ENCODE measurements at regions not wholly inside any gene's neighbourhood (a gene's known extent, or its start where the extent isn't known, plus 50 kb on each side); places are given as distances from the start of the nearest gene placed in this dataset.

DNA sequence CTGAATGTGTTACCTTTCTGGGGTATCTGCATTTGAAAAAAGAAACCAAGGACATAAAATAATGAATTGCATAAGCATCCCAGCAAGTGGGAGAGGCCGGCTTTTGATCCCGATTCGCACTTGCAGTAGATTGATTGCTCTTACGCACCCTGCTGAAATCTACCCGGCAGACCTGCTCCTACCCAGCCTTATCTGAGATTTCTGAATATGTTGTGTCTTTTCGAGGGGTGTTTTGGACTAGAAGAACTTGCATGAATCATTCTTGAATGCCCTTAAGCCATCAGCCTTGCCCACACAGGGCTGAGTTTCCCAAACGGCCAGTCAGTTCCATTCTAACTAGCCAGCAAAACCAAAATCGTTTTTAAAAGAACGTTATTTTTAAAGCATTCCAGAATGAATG is 174.4 kb upstream of the BCOR start:
- no peak overlapping the region for H3K27ac ChIP-seq (ENCODE audit: insufficient read depth, low read depth, low read length)
- no peaks in the 10 kb centered on the region for H3K9me1 ChIP-seq (replicated peaks; ENCODE audit: control insufficient read depth, extremely low read depth, insufficient read depth, low read length)
- no peak for DNase-seq (ENCODE audit: low read depth, low spot score)
- no peaks in the 10 kb centered on the region for H3K36me3 ChIP-seq (ENCODE audit: control insufficient read depth in 2 of 2, extremely low read depth in 1 of 2, insufficient read depth in 2 of 2, low read length in 2 of 2)
- no peaks in the 10 kb centered on the region for H4K20me1 ChIP-seq (replicated peaks; ENCODE audit: control insufficient read depth, extremely low read depth, insufficient read depth, low read length)
- dilution Hi-C loops (cut with MboI; ENCODE audit: extremely low pct_ligation_motif_present, low sequenced_read_pairs), result no loop called here
- H3K79me2 ChIP-seq (ENCODE audit: control insufficient read depth, insufficient read depth, low read length), result no peaks in the 10 kb centered on the region
- CTCF ChIA-PET, result no interaction called here
- POLR2A ChIA-PET, result no interaction called here
- H3K4me3 ChIP-seq (replicated peaks in 1 of 3; ENCODE audit: insufficient read depth in 1 of 3, low read depth in 1 of 3, low read length in 3 of 3), result no peak overlapping the region
- H3K27me3 ChIP-seq (ENCODE audit: control insufficient read depth in 2 of 2, insufficient read depth in 2 of 2, low read length in 2 of 2), result no peaks in the 10 kb centered on the region
- H3K4me1 ChIP-seq (ENCODE audit: control insufficient read depth, extremely low read depth, insufficient read depth, low read length), result peaks cover 14% of the 10 kb centered on the region
- H3K9me3 ChIP-seq (replicated peaks; ENCODE audit: control insufficient read depth, insufficient read depth, low read length), result no peaks in the 10 kb centered on the region
- FAIRE-seq, result no peak
- TF ChIP-seq POLR2A (IDR thresholded peaks at IDR 0.05; ENCODE audit: low read depth, low read length), result no peak
- TF ChIP-seq POLR2AphosphoS5 (IDR thresholded peaks at IDR 0.05; ENCODE audit: insufficient read depth, low read depth, low read length), result no peak
- TF ChIP-seq FOS (IDR thresholded peaks at IDR 0.05; ENCODE audit: borderline replicate concordance, insufficient read depth, low read length), result no peak
- TF ChIP-seq EZH2 (IDR thresholded peaks at IDR 0.05; ENCODE audit: borderline replicate concordance, low read depth, low read length, severe bottlenecking), result no peak
- no peak for TF ChIP-seq CTCF (IDR thresholded peaks at IDR 0.05; ENCODE audit: extremely low read depth in 1 of 2, insufficient read depth in 1 of 2, low read depth in 1 of 2, low read length in 2 of 2)
- no peak for TF ChIP-seq JUN (IDR thresholded peaks at IDR 0.05; ENCODE audit: borderline replicate concordance, insufficient read depth, insufficient read length, low read depth)
- TF ChIP-seq MAX (IDR thresholded peaks at IDR 0.05; ENCODE audit: insufficient read depth, insufficient read length), result no peak
- no peak for TF ChIP-seq MYC (IDR thresholded peaks at IDR 0.05; ENCODE audit: low read depth, low read length)
- TF ChIP-seq GATA2 (IDR thresholded peaks at IDR 0.05; ENCODE audit: insufficient read depth, insufficient read length, low read depth, low read length), result no peak
- intact Hi-C loops (cut with micrococcal nuclease), result loop anchor here (2.0 kb wide), 1 partner anchor 27 kb away; no protein-coding TSS in a partner anchor
- no peak overlapping the region for H3K9ac ChIP-seq (replicated peaks; ENCODE audit: extremely low read depth, insufficient read depth, low read length)
- H3K4me2 ChIP-seq (ENCODE audit: insufficient read depth, low read length), result no peak overlapping the region
- no TSS peak for BruUV-seq (replicated peaks)
- H2AFZ ChIP-seq (ENCODE audit: low read depth, low read length), result no peak overlapping the region

Measured in endothelial cell of umbilical vein (primary cell).